ENCODE measurements at regions not wholly inside any gene's neighbourhood (a gene's known extent, or its start where the extent isn't known, plus 50 kb on each side); places are given as distances from the start of the nearest gene placed in this dataset.

DNA sequence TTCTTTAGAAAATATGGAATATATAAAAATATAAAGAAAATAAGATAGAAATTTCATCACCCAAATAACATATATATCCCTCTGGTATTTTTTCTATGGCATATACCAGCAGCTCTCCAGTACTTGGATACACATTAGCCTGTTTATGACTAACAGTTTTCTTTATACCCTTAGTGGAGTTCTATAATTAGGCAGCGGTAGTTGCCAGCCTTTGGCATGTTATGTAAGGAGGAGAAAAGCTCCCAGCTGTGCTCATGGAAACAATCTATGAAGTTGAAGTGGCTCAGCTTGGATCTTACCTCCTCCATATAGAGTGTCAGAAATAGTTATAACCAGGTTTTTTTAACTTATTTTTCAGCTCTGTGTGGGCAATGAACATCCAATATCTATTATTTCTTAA lies 1636.8 kb downstream of the AMY1C start:
- H3F3A ChIP-seq (ENCODE audit: insufficient read depth, low read depth): no peaks in the 10 kb centered on the region
- no peak overlapping the region for H3K4me3 ChIP-seq
- no peaks in the 10 kb centered on the region for H3K27me3 ChIP-seq (ENCODE audit: insufficient read depth, low read depth)
- ChIA-PET POLR2A (ENCODE audit: unreplicated experiment) (no interaction called here), CTCF (no interaction called here)
- no peak for TF ChIP-seq CTCF (conservative IDR thresholded peaks at IDR 0.05)
- no peak for TF ChIP-seq EZH2 (IDR thresholded peaks at IDR 0.05; ENCODE audit: low read depth)
- H2AFZ ChIP-seq: no peak overlapping the region
- no peaks in the 10 kb centered on the region for H3K4me1 ChIP-seq (replicated peaks; ENCODE audit: insufficient read depth)
- H3K79me2 ChIP-seq (ENCODE audit: low read depth): no peaks in the 10 kb centered on the region
- no peak overlapping the region for H3K27ac ChIP-seq
- BruUV-seq (replicated peaks): no TSS peak
- H3K4me2 ChIP-seq: no peak overlapping the region
- no peaks in the 10 kb centered on the region for H3K9me3 ChIP-seq (ENCODE audit: insufficient read depth, low read depth)
- H3K36me3 ChIP-seq (ENCODE audit: low read depth): no peaks in the 10 kb centered on the region
- no peaks in the 10 kb centered on the region for H4K20me1 ChIP-seq (ENCODE audit: insufficient read depth)
- intact Hi-C loops (cut with micrococcal nuclease; ENCODE audit: unreplicated experiment): no loop called here
- no peaks in the 10 kb centered on the region for H3K9me2 ChIP-seq (ENCODE audit: insufficient read depth)
- no peak for DNase-seq

- no peak for DNase-seq
- intact Hi-C loops (cut with micrococcal nuclease; ENCODE audit: unreplicated experiment): no loop called here
- Histone ChIP-seq H2AFZ (no peak overlapping the region), H3K27ac (no peak overlapping the region), H3K9me2 (ENCODE audit: insufficient read depth) (no peaks in the 10 kb centered on the region), H3F3A (ENCODE audit: insufficient read depth, low read depth) (no peaks in the 10 kb centered on the region), H3K79me2 (ENCODE audit: low read depth) (no peaks in the 10 kb centered on the region), H3K4me1 (replicated peaks; ENCODE audit: insufficient read depth) (no peaks in the 10 kb centered on the region), H3K4me2 (no peak overlapping the region), H3K9me3 (ENCODE audit: insufficient read depth, low read depth) (no peaks in the 10 kb centered on the region), H4K20me1 (ENCODE audit: insufficient read depth) (no peaks in the 10 kb centered on the region), H3K36me3 (ENCODE audit: low read depth) (no peaks in the 10 kb centered on the region), H3K27me3 (ENCODE audit: insufficient read depth, low read depth) (no peaks in the 10 kb centered on the region), H3K4me3 (no peak overlapping the region)
- POLR2A ChIA-PET (ENCODE audit: unreplicated experiment): no interaction called here
- BruUV-seq (replicated peaks): no TSS peak
- TF ChIP-seq EZH2 (IDR thresholded peaks at IDR 0.05; ENCODE audit: low read depth) (no peak), CTCF (conservative IDR thresholded peaks at IDR 0.05) (no peak)
- CTCF ChIA-PET: no interaction called here
Measured at GRCh38 chr1:105396001-105396400, 1646.3 kb downstream of the AMY1C start.

- Histone ChIP-seq H3K4me2 (no peak overlapping the region), H3K9me2 (ENCODE audit: insufficient read depth) (no peaks in the 10 kb centered on the region), H3K79me2 (ENCODE audit: low read depth) (no peaks in the 10 kb centered on the region), H2AFZ (no peak overlapping the region), H3K36me3 (ENCODE audit: low read depth) (no peaks in the 10 kb centered on the region), H3K4me3 (no peak overlapping the region), H3K27ac (no peak overlapping the region), H3K9me3 (ENCODE audit: insufficient read depth, low read depth) (no peaks in the 10 kb centered on the region), H3F3A (ENCODE audit: insufficient read depth, low read depth) (no peaks in the 10 kb centered on the region), H3K4me1 (replicated peaks; ENCODE audit: insufficient read depth) (no peaks in the 10 kb centered on the region), H3K27me3 (ENCODE audit: insufficient read depth, low read depth) (no peaks in the 10 kb centered on the region), H4K20me1 (ENCODE audit: insufficient read depth) (no peaks in the 10 kb centered on the region)
- BruUV-seq (replicated peaks): no TSS peak
- ChIA-PET CTCF (no interaction called here), POLR2A (ENCODE audit: unreplicated experiment) (no interaction called here)
- intact Hi-C loops (cut with micrococcal nuclease; ENCODE audit: unreplicated experiment): no loop called here
- DNase-seq: no peak
- TF ChIP-seq CTCF (conservative IDR thresholded peaks at IDR 0.05) (no peak), EZH2 (IDR thresholded peaks at IDR 0.05; ENCODE audit: low read depth) (no peak)
Measured at GRCh38 chr1:105398909-105399308, 1649.2 kb downstream of the AMY1C start.

Measured in PC-9 (cell line).